Prostate gland (tissue), 2 donors: ENCODE measurements at regions not wholly inside any gene's neighbourhood (a gene's known extent, or its start where the extent isn't known, plus 50 kb on each side); places are given as distances from the start of the nearest gene placed in this dataset.

Experiments used
- DNase-seq: peaks from one replicate; pipeline ENCODE4 v3.0.0-alpha.2; 2019; ENCODE audit warnings: low spot score
- H3K27ac ChIP-seq, 2 donors: fragments of 200-600 bp; sonication (generic); 2 replicates each; pipeline ENCODE4 v1.5.1; 2017 to 2019
- H3K27me3 ChIP-seq: fragments of 200-600 bp; sonication (generic); replicated peaks from 2 replicates; pipeline ENCODE4 v1.5.1; 2019; ENCODE audit not compliant: insufficient read depth
- H3K36me3 ChIP-seq, 2 donors: fragments of 200-600 bp; sonication (generic); 1 replicate in 1 of 2; 2 replicates in 1 of 2; pipeline versions ENCODE4 v1.5.1 to v1.8.1; 2017 to 2019
- H3K4me1 ChIP-seq: fragments of 200-600 bp; sonication (generic); replicated peaks from 2 replicates; pipeline ENCODE4 v1.5.1; 2019
- H3K4me3 ChIP-seq, 2 donors: fragments of 200-600 bp; sonication (generic); 2 replicates each; pipeline ENCODE4 v1.5.1; 2017 to 2019
- H3K9me3 ChIP-seq: fragments of 200-600 bp; sonication (generic); 2 replicates; pipeline ENCODE4 v1.5.1; 2017
- POLR2A ChIP-seq: fragments of 450-650 bp; IDR thresholded peaks from one replicate; pipeline ENCODE4 v1.6.1; 2016; ENCODE audit warnings: antibody characterized with exemption, mild to moderate bottlenecking
- POLR2AphosphoS5 ChIP-seq: sonication (generic); formaldehyde crosslinking; IDR thresholded peaks from one replicate; pipeline ENCODE4 v1.6.1; 2017; ENCODE audit warnings: antibody characterized with exemption
- WGBS: methylation state at CpG from one replicate; pipeline ENCODE4 v1.1.5; 2018; 5-methylcytosine and 5-hydroxymethylcytosine counted together
- intact Hi-C: fragments of 100-400 bp; cut with DNase I; formaldehyde crosslinking; loops from one replicate; pipeline ENCODE4 v1.14.2; 2022
- TF ChIP-seq, protein P1 (sequence below), 4 experiments: fragments of 200-600 bp in 2 of 4; fragments of 450-650 bp in 2 of 4; sonication (generic) in 2 of 4; IDR thresholded peaks; 1 replicate in 3 of 4; 2 replicates in 1 of 4; pipeline ENCODE4 v1.5.1; 2016 to 2019; ENCODE audit warnings: antibody characterized with exemption in 4 of 4, mild to moderate bottlenecking in 2 of 4, moderate library complexity in 2 of 4

DNA sequence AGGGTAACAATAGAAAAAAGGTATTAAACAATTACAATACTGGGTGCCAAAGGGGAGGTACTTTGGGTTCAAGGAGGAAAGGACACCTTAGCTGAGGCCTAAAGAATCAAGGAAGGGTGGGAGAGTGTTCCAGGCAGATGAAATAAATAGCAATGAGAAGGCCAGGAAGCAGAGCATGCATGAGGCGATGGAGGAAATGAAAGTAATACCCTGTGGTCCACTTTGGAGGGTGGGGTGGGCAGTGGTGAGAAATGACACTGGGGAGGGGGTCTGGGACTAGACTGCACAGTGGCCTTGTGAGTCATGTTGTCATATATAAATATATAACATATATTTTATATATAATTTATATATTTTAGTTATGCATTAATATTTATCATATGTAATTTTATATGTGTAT is 55.9 kb downstream of the BHLHE40 start:
- Histone ChIP-seq H3K4me3 (no peak overlapping the region), H3K4me1 (no peaks in the 10 kb centered on the region), H3K36me3 (no peaks in the 10 kb centered on the region), H3K27ac (no peak overlapping the region), H3K27me3 (no peaks in the 10 kb centered on the region), H3K9me3 (no peaks in the 10 kb centered on the region)
- no peak for DNase-seq
- TF ChIP-seq, protein P1, sequence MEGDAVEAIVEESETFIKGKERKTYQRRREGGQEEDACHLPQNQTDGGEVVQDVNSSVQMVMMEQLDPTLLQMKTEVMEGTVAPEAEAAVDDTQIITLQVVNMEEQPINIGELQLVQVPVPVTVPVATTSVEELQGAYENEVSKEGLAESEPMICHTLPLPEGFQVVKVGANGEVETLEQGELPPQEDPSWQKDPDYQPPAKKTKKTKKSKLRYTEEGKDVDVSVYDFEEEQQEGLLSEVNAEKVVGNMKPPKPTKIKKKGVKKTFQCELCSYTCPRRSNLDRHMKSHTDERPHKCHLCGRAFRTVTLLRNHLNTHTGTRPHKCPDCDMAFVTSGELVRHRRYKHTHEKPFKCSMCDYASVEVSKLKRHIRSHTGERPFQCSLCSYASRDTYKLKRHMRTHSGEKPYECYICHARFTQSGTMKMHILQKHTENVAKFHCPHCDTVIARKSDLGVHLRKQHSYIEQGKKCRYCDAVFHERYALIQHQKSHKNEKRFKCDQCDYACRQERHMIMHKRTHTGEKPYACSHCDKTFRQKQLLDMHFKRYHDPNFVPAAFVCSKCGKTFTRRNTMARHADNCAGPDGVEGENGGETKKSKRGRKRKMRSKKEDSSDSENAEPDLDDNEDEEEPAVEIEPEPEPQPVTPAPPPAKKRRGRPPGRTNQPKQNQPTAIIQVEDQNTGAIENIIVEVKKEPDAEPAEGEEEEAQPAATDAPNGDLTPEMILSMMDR (IDR thresholded peaks at IDR 0.05), result no peak
- TF ChIP-seq POLR2AphosphoS5, result no peak
- no peak for TF ChIP-seq POLR2A
- 94% methylated on average over 1 of the region's 1 CpG for WGBS
- intact Hi-C loops, result no loop called here

DNA sequence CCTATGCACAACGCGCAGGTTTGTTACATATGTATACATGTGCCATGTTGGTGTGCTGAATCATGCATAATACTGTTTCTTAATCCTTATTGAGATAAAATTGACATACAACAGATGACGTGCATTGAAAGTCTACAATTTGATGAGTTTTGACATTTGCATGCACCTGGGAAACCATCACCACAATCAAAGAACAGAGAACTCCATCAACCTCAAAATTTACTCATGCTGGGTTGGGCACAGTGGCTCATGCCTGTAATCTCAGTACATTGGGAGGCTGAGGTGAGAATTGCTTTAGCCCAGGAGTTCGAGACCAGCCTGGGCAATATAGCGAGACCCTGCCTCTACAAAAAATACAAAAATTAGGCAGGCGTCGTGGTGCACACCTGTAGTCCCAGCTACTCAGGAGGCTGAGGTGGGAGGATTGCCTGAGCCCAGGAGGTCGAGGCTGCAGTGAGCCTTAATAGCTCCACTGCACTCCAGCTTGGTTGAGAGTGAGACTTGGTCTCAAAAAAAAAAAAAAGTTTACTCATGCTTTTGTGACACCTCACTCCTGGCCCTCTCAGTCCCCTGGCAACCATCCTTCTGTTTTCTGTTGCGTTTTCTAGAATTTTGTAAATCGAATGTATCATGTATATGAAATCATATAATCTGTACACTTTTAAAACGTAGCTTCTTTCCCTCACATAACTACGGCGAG is 56.6 kb downstream of the BHLHE40 start:
- H3K4me1 ChIP-seq, result no peaks in the 10 kb centered on the region
- no peaks in the 10 kb centered on the region for H3K9me3 ChIP-seq
- H3K4me3 ChIP-seq, result no peak overlapping the region
- TF ChIP-seq, protein P1 (IDR thresholded peaks at IDR 0.05), result no peak
- TF ChIP-seq POLR2A (no peak), POLR2AphosphoS5 (no peak)
- intact Hi-C loops, result no loop called here
- H3K27me3 ChIP-seq, result no peaks in the 10 kb centered on the region
- no peaks in the 10 kb centered on the region for H3K36me3 ChIP-seq
- H3K27ac ChIP-seq, result no peak overlapping the region
- 89% methylated on average over 13 of the region's 13 CpGs for WGBS
- no peak for DNase-seq

DNA sequence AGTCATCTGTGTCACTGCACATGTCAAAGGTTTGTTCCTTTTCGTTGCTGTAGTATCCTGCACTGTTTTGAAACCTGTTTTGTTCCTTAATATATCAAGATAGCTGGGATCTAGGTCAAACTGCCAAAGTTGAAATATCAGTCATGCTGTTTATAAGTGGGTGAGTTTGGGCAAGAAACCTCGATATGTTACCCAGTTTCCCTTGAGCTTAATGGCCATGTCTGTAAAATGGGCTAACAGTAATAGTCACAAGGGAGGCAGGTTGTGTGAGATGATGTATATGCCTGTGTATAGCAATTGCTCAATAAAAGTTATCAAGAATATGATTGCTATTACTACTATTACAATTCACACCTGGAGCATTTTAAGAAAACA is 57.1 kb downstream of the BHLHE40 start:
- no peaks in the 10 kb centered on the region for H3K36me3 ChIP-seq
- no peak overlapping the region for H3K27ac ChIP-seq
- DNase-seq, result no peak
- WGBS, result 65% methylated on average over 2 of the region's 2 CpGs
- H3K9me3 ChIP-seq, result no peaks in the 10 kb centered on the region
- no peaks in the 10 kb centered on the region for H3K27me3 ChIP-seq
- TF ChIP-seq POLR2A (no peak), POLR2AphosphoS5 (no peak)
- TF ChIP-seq, protein P1 (IDR thresholded peaks at IDR 0.05), result no peak
- intact Hi-C loops, result no loop called here
- H3K4me1 ChIP-seq, result no peaks in the 10 kb centered on the region
- H3K4me3 ChIP-seq, result no peak overlapping the region

DNA sequence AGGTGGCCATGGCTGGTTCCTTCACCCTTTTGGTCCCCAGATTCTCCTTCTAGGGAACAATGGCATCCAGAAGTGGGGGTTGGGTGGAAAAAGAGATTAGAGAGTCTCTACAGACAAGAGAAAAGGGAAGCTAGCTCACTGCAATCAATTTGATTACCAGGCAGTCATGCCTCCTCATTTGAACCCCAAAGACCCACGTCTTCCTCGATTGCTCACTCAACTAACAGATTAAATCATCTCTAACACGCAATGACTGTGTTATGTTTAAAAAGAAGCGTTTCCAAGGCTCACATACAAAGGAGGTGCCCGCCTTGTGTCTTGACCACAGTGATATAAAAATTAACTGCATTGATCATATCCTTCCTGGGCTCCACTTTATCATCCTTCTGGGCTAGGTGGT is 57.6 kb downstream of the BHLHE40 start:
- no peak overlapping the region for H3K4me3 ChIP-seq
- intact Hi-C loops, result no loop called here
- no peak overlapping the region for H3K27ac ChIP-seq
- no peaks in the 10 kb centered on the region for H3K27me3 ChIP-seq
- H3K9me3 ChIP-seq, result no peaks in the 10 kb centered on the region
- no peaks in the 10 kb centered on the region for H3K4me1 ChIP-seq
- WGBS, result 80% methylated on average over 5 of the region's 5 CpGs
- DNase-seq, result no peak
- TF ChIP-seq POLR2A (no peak), POLR2AphosphoS5 (no peak)
- TF ChIP-seq, protein P1 (IDR thresholded peaks at IDR 0.05), result no peak
- no peaks in the 10 kb centered on the region for H3K36me3 ChIP-seq

DNA sequence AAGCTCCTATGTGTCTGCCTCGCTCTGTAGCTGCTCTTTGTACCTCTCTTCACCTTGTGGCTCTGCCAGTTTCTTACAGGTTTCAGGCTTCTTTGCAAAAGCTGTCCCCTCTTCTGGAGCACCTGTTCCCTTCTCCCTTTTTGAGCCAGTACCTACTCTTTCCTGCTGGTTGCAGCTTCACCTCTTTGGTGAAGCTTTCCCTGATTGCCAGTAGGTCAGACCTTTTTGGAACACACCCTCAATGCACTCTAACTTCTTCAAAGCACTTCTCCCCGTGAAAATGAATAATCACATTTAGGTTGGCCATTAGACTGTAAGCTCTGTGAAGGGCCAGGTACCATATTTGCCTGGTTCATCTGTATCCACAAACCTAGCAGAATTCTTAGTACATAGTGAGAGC is 60.3 kb downstream of the BHLHE40 start:
- intact Hi-C loops, result no loop called here

More for the DNA sequence above, 60.3 kb downstream of the BHLHE40 start:
- Histone ChIP-seq H3K4me1 (no peaks in the 10 kb centered on the region), H3K4me3 (no peak overlapping the region), H3K27ac (no peak overlapping the region), H3K9me3 (no peaks in the 10 kb centered on the region), H3K27me3 (no peaks in the 10 kb centered on the region), H3K36me3 (no peaks in the 10 kb centered on the region)
- no peak for DNase-seq
- no peak for TF ChIP-seq POLR2A
- TF ChIP-seq, protein P1 (IDR thresholded peaks at IDR 0.05), result no peak
- no peak for TF ChIP-seq POLR2AphosphoS5
- 95% methylated on average over 2 of the region's 2 CpGs for WGBS
